Mammary epithelial cell (primary cell): ENCODE measurements at regions not wholly inside any gene's neighbourhood (a gene's known extent, or its start where the extent isn't known, plus 50 kb on each side); places are given as distances from the start of the nearest gene placed in this dataset.

Experiments used
- EZH2 ChIP-seq: IDR thresholded peaks from 2 replicates; pipeline ENCODE4 v1.6.1; 2012; ENCODE audit warnings: low read length, inconsistent platforms, borderline replicate concordance
- TF ChIP-seq, protein P1 (sequence below), 2 donors: IDR thresholded peaks in 1 of 2; conservative IDR thresholded peaks in 1 of 2; 2 replicates each; pipeline ENCODE4 v1.5.1; 2011 to 2012; ENCODE audit warnings: inconsistent platforms in 2 of 2, low read length in 2 of 2, mild to moderate bottlenecking in 2 of 2, control low read depth in 1 of 2, low read depth in 1 of 2; ENCODE audit not compliant: insufficient read depth in 1 of 2; ENCODE audit errors: extremely low read depth in 1 of 2

- TF ChIP-seq, protein P1, sequence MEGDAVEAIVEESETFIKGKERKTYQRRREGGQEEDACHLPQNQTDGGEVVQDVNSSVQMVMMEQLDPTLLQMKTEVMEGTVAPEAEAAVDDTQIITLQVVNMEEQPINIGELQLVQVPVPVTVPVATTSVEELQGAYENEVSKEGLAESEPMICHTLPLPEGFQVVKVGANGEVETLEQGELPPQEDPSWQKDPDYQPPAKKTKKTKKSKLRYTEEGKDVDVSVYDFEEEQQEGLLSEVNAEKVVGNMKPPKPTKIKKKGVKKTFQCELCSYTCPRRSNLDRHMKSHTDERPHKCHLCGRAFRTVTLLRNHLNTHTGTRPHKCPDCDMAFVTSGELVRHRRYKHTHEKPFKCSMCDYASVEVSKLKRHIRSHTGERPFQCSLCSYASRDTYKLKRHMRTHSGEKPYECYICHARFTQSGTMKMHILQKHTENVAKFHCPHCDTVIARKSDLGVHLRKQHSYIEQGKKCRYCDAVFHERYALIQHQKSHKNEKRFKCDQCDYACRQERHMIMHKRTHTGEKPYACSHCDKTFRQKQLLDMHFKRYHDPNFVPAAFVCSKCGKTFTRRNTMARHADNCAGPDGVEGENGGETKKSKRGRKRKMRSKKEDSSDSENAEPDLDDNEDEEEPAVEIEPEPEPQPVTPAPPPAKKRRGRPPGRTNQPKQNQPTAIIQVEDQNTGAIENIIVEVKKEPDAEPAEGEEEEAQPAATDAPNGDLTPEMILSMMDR (conservative IDR thresholded peaks at IDR 0.05 in 1 of 2, IDR thresholded peaks at IDR 0.05 in 1 of 2; ENCODE audit: extremely low read depth in 1 of 2, insufficient read depth in 1 of 2, low read depth in 1 of 2, low read length in 2 of 2): no peak
- no peak for TF ChIP-seq EZH2
These were observed 633.6 kb upstream of the FTMT start for GRCh38 chr5:121218086-121218485.
